ENCODE measurements at regions not wholly inside any gene's neighbourhood (a gene's known extent, or its start where the extent isn't known, plus 50 kb on each side); places are given as distances from the start of the nearest gene placed in this dataset.
"Not testable (repeated sequence)": the region's sequence is repeated elsewhere in the genome, so short reads cannot be mapped to it uniquely, and the experiment has no call there.

- not testable (repeated sequence) for H3K36me3 ChIP-seq (ENCODE audit: control insufficient read depth in 3 of 3, insufficient read depth in 3 of 3, low read length in 3 of 3)
- H3K9ac ChIP-seq (ENCODE audit: low read depth in 1 of 3, low read length in 3 of 3): peak overlapping the region; percentile 79 to 88 (median 82)
Observed at GRCh38 chr16:22436823-22437652, 62.6 kb upstream of the CDR2 start.

GRCh38 chr16:22436326-22436822, 62.0 kb upstream of the CDR2 start:
- peak overlapping the region; percentile 90 for H3K27ac ChIP-seq (ENCODE audit: low read depth, low read length)
- peak overlapping the region; percentile 79 to 88 (median 82) for H3K9ac ChIP-seq (ENCODE audit: low read depth in 1 of 3, low read length in 3 of 3)
- H3K9me3 ChIP-seq (ENCODE audit: control insufficient read depth in 3 of 3, low read length in 3 of 3); H3K27me3 ChIP-seq (ENCODE audit: control insufficient read depth in 3 of 3, insufficient read depth in 3 of 3, low read length in 3 of 3); H3K36me3 ChIP-seq (ENCODE audit: control insufficient read depth in 3 of 3, insufficient read depth in 3 of 3, low read length in 3 of 3); H3K4me1 ChIP-seq (ENCODE audit: control insufficient read depth in 3 of 3, insufficient read depth in 3 of 3, low read length in 3 of 3): not testable (repeated sequence)
- peak overlapping the region in 2 of 3 donors; percentile 66 to 84 for H3K4me3 ChIP-seq (ENCODE audit: low read length in 3 of 3)

More at GRCh38 chr16:22436823-22437652, 62.6 kb upstream of the CDR2 start:
- not testable (repeated sequence) for H3K27me3 ChIP-seq (ENCODE audit: control insufficient read depth in 3 of 3, insufficient read depth in 3 of 3, low read length in 3 of 3); H3K9me3 ChIP-seq (ENCODE audit: control insufficient read depth in 3 of 3, low read length in 3 of 3); H3K4me1 ChIP-seq (ENCODE audit: control insufficient read depth in 3 of 3, insufficient read depth in 3 of 3, low read length in 3 of 3)
- H3K27ac ChIP-seq (ENCODE audit: low read depth, low read length): peak overlapping the region; percentile 90
- peak overlapping the region; percentile 66 to 84 (median 70) for H3K4me3 ChIP-seq (ENCODE audit: low read length in 3 of 3)

- H3K4me1 ChIP-seq (ENCODE audit: control insufficient read depth in 3 of 3, insufficient read depth in 3 of 3, low read length in 3 of 3); H3K27ac ChIP-seq (ENCODE audit: low read depth, low read length); H3K9me3 ChIP-seq (ENCODE audit: control insufficient read depth in 3 of 3, low read length in 3 of 3); H3K9ac ChIP-seq (ENCODE audit: low read depth in 1 of 3, low read length in 3 of 3); H3K27me3 ChIP-seq (ENCODE audit: control insufficient read depth in 3 of 3, insufficient read depth in 3 of 3, low read length in 3 of 3); H3K4me3 ChIP-seq (ENCODE audit: low read length in 3 of 3): not testable (repeated sequence)
- H3K36me3 ChIP-seq (ENCODE audit: control insufficient read depth in 3 of 3, insufficient read depth in 3 of 3, low read length in 3 of 3): peaks cover 12 to 19% (median 14%) of the 10 kb centered on the region in 3 donors
Observed at GRCh38 chr16:22431314-22431713, 56.9 kb upstream of the CDR2 start.

- Histone ChIP-seq H3K4me3 (ENCODE audit: low read length in 3 of 3) (no peak overlapping the region), H3K27ac (ENCODE audit: low read depth, low read length) (no peak overlapping the region), H3K36me3 (ENCODE audit: control insufficient read depth in 3 of 3, insufficient read depth in 3 of 3, low read length in 3 of 3) (peaks cover 15 to 22% (median 21%) of the 10 kb centered on the region in 3 donors), H3K9ac (ENCODE audit: low read depth in 1 of 3, low read length in 3 of 3) (no peak overlapping the region), H3K27me3 (ENCODE audit: control insufficient read depth in 3 of 3, insufficient read depth in 3 of 3, low read length in 3 of 3) (no peaks in the 10 kb centered on the region), H3K9me3 (ENCODE audit: control insufficient read depth in 3 of 3, low read length in 3 of 3) (no peaks in the 10 kb centered on the region), H3K4me1 (ENCODE audit: control insufficient read depth in 3 of 3, insufficient read depth in 3 of 3, low read length in 3 of 3) (peaks cover 8 to 23% (median 20%) of the 10 kb centered on the region in 3 donors)
Observed at GRCh38 chr16:22428654-22429053, 54.2 kb upstream of the CDR2 start.

- peaks cover 17 to 24% (median 21%) of the 10 kb centered on the region in 3 donors for H3K36me3 ChIP-seq (ENCODE audit: control insufficient read depth in 3 of 3, insufficient read depth in 3 of 3, low read length in 3 of 3)
- no peak overlapping the region for H3K4me3 ChIP-seq (ENCODE audit: low read length in 3 of 3)
- H3K9me3 ChIP-seq (ENCODE audit: control insufficient read depth in 3 of 3, low read length in 3 of 3): no peaks in the 10 kb centered on the region
- no peak overlapping the region for H3K27ac ChIP-seq (ENCODE audit: low read depth, low read length)
- H3K4me1 ChIP-seq (ENCODE audit: control insufficient read depth in 3 of 3, insufficient read depth in 3 of 3, low read length in 3 of 3): peaks cover 8 to 24% (median 20%) of the 10 kb centered on the region in 3 donors
- H3K9ac ChIP-seq (ENCODE audit: low read depth in 1 of 3, low read length in 3 of 3): no peak overlapping the region
- no peaks in the 10 kb centered on the region for H3K27me3 ChIP-seq (ENCODE audit: control insufficient read depth in 3 of 3, insufficient read depth in 3 of 3, low read length in 3 of 3)
Observed at GRCh38 chr16:22427556-22427955, 53.1 kb upstream of the CDR2 start.

- Histone ChIP-seq H3K4me3 (ENCODE audit: low read length in 3 of 3) (no peak overlapping the region), H3K4me1 (ENCODE audit: control insufficient read depth in 3 of 3, insufficient read depth in 3 of 3, low read length in 3 of 3) (peaks cover 8 to 24% (median 20%) of the 10 kb centered on the region in 3 donors), H3K9ac (ENCODE audit: low read depth in 1 of 3, low read length in 3 of 3) (no peak overlapping the region), H3K27ac (ENCODE audit: low read depth, low read length) (peak overlapping the region; percentile 87), H3K9me3 (ENCODE audit: control insufficient read depth in 3 of 3, low read length in 3 of 3) (no peaks in the 10 kb centered on the region), H3K36me3 (ENCODE audit: control insufficient read depth in 3 of 3, insufficient read depth in 3 of 3, low read length in 3 of 3) (peaks cover 23 to 26% (median 24%) of the 10 kb centered on the region in 3 donors), H3K27me3 (ENCODE audit: control insufficient read depth in 3 of 3, insufficient read depth in 3 of 3, low read length in 3 of 3) (no peaks in the 10 kb centered on the region)
Observed at GRCh38 chr16:22425847-22426246, 51.4 kb upstream of the CDR2 start.

GRCh38 chr16:22425036-22425801, 50.8 kb upstream of the CDR2 start:
- peaks cover 8 to 24% (median 20%) of the 10 kb centered on the region in 3 donors for H3K4me1 ChIP-seq (ENCODE audit: control insufficient read depth in 3 of 3, insufficient read depth in 3 of 3, low read length in 3 of 3)
- no peaks in the 10 kb centered on the region for H3K9me3 ChIP-seq (ENCODE audit: control insufficient read depth in 3 of 3, low read length in 3 of 3)
- peak overlapping the region; percentile 72 to 74 (median 73) for H3K9ac ChIP-seq (ENCODE audit: low read depth in 1 of 3, low read length in 3 of 3)
- H3K4me3 ChIP-seq (ENCODE audit: low read length in 3 of 3): peak overlapping the region; percentile 57 to 66 (median 58)
- H3K27me3 ChIP-seq (ENCODE audit: control insufficient read depth in 3 of 3, insufficient read depth in 3 of 3, low read length in 3 of 3): no peaks in the 10 kb centered on the region
- peak overlapping the region; percentile 87 for H3K27ac ChIP-seq (ENCODE audit: low read depth, low read length)
- peaks cover 27 to 29% (median 28%) of the 10 kb centered on the region in 3 donors for H3K36me3 ChIP-seq (ENCODE audit: control insufficient read depth in 3 of 3, insufficient read depth in 3 of 3, low read length in 3 of 3)

GRCh38 chr16:22424161-22424937, 49.9 kb upstream of the CDR2 start:
- Histone ChIP-seq H3K36me3 (ENCODE audit: control insufficient read depth in 3 of 3, insufficient read depth in 3 of 3, low read length in 3 of 3) (peaks cover 26 to 29% (median 28%) of the 10 kb centered on the region in 3 donors), H3K27me3 (ENCODE audit: control insufficient read depth in 3 of 3, insufficient read depth in 3 of 3, low read length in 3 of 3) (no peaks in the 10 kb centered on the region), H3K4me3 (ENCODE audit: low read length in 3 of 3) (peak overlapping the region; percentile 57 to 66 (median 58)), H3K9me3 (ENCODE audit: control insufficient read depth in 3 of 3, low read length in 3 of 3) (no peaks in the 10 kb centered on the region), H3K4me1 (ENCODE audit: control insufficient read depth in 3 of 3, insufficient read depth in 3 of 3, low read length in 3 of 3) (peaks cover 8 to 24% (median 20%) of the 10 kb centered on the region in 3 donors), H3K9ac (ENCODE audit: low read depth in 1 of 3, low read length in 3 of 3) (peak overlapping the region; percentile 72 to 74 (median 73)), H3K27ac (ENCODE audit: low read depth, low read length) (peak overlapping the region; percentile 87)

Data from skeletal muscle tissue (tissue), 3 donors.